Peyer's patch (tissue), 4 donors: ENCODE measurements at regions not wholly inside any gene's neighbourhood (a gene's known extent, or its start where the extent isn't known, plus 50 kb on each side); places are given as distances from the start of the nearest gene placed in this dataset.

Experiments used
- CTCF ChIP-seq, 6 experiments: fragments of 450-650 bp in 4 of 6; fragments of 200-600 bp in 2 of 6; sonication (generic) in 1 of 6; IDR thresholded peaks; one replicate each; pipeline ENCODE4 v1.5.1; 2017 to 2019; ENCODE audit warnings: antibody characterized with exemption in 6 of 6, mild to moderate bottlenecking in 3 of 6, moderate library complexity in 1 of 6
- POLR2A ChIP-seq, 2 donors: fragments of 450-650 bp; IDR thresholded peaks; one replicate each; pipeline ENCODE4 v1.5.1; 2017; ENCODE audit warnings: antibody characterized with exemption in 2 of 2, mild to moderate bottlenecking in 2 of 2, moderate library complexity in 2 of 2

GRCh38 chr5:145598983-145599382, 236.2 kb downstream of the PRELID2 start:
- TF ChIP-seq CTCF (IDR thresholded peaks at IDR 0.05) (no peak), POLR2A (IDR thresholded peaks at IDR 0.05) (no peak)
